Mesenchymal stem cell (in vitro differentiated cells and primary cell): ENCODE measurements at regions not wholly inside any gene's neighbourhood (a gene's known extent, or its start where the extent isn't known, plus 50 kb on each side); places are given as distances from the start of the nearest gene placed in this dataset.

Experiments
- DNase-seq: peaks from one replicate; pipeline ENCODE4 v3.0.0-alpha.2; 2013
- H2AFZ ChIP-seq: one replicate; pipeline ENCODE4 v1.6.1; 2013; ENCODE audit warnings: low read depth, mild to moderate bottlenecking, control low read depth, inconsistent platforms, low read length, moderate library complexity
- H2AK5ac ChIP-seq: 2 replicates; pipeline ENCODE4 v1.6.1; 2013; ENCODE audit warnings: low read length, moderate library complexity, mild to moderate bottlenecking, inconsistent platforms; ENCODE audit not compliant: severe bottlenecking
- H2BK120ac ChIP-seq: one replicate; pipeline ENCODE4 v1.6.1; 2013; ENCODE audit warnings: low read depth, mild to moderate bottlenecking, inconsistent platforms, low read length, moderate library complexity
- H2BK12ac ChIP-seq, 2 experiments: one replicate each; pipeline ENCODE4 v1.6.1; 2013; ENCODE audit warnings: inconsistent platforms in 2 of 2, low read length in 2 of 2, mild to moderate bottlenecking in 2 of 2, moderate library complexity in 2 of 2, control low read depth in 1 of 2
- H2BK15ac ChIP-seq: one replicate; pipeline ENCODE4 v1.6.1; 2013; ENCODE audit warnings: mild to moderate bottlenecking, low read depth, inconsistent platforms; ENCODE audit not compliant: poor library complexity, severe bottlenecking
- H2BK5ac ChIP-seq: 2 replicates; pipeline ENCODE4 v1.6.1; 2013; ENCODE audit warnings: low read depth, mild to moderate bottlenecking, low read length, control low read depth, inconsistent platforms; ENCODE audit not compliant: poor library complexity, severe bottlenecking
- H3K14ac ChIP-seq, 2 experiments: one replicate each; pipeline ENCODE4 v1.6.1; 2013; ENCODE audit warnings: inconsistent platforms in 2 of 2, low read length in 2 of 2, control low read depth in 1 of 2, mild to moderate bottlenecking in 1 of 2, moderate library complexity in 1 of 2
- H3K18ac ChIP-seq, 2 experiments: one replicate each; pipeline ENCODE4 v1.6.1; 2013; ENCODE audit warnings: inconsistent platforms in 2 of 2, low read length in 2 of 2, control low read depth in 1 of 2, low read depth in 1 of 2, mild to moderate bottlenecking in 1 of 2
- H3K23ac ChIP-seq, 2 experiments: one replicate each; pipeline ENCODE4 v1.6.1; 2013; ENCODE audit warnings: inconsistent platforms in 2 of 2, low read length in 2 of 2, mild to moderate bottlenecking in 2 of 2, moderate library complexity in 2 of 2, control low read depth in 1 of 2
- H3K27ac ChIP-seq: 2 replicates; pipeline ENCODE4 v1.5.1; 2013; ENCODE audit warnings: mild to moderate bottlenecking, moderate library complexity, low read length, control low read depth, inconsistent platforms; ENCODE audit not compliant: poor library complexity, severe bottlenecking
- H3K27me3 ChIP-seq, 2 experiments: 2 replicates each; pipeline versions ENCODE4 v1.6.1 to v1.7.0; 2013; ENCODE audit warnings: low read length in 2 of 2, mild to moderate bottlenecking in 2 of 2, moderate library complexity in 2 of 2, control low read depth in 1 of 2, inconsistent platforms in 1 of 2; ENCODE audit not compliant: control insufficient read depth in 1 of 2, insufficient read depth in 1 of 2
- H3K36me3 ChIP-seq, 2 experiments: 2 replicates each; pipeline versions ENCODE4 v1.6.1 to v1.7.0; 2013; ENCODE audit warnings: low read length in 2 of 2, control low read depth in 1 of 2, inconsistent platforms in 1 of 2, low read depth in 1 of 2, mild to moderate bottlenecking in 1 of 2; ENCODE audit not compliant: insufficient read depth in 2 of 2, control insufficient read depth in 1 of 2
- H3K4ac ChIP-seq, 2 experiments: one replicate each; pipeline ENCODE4 v1.6.1; 2013; ENCODE audit warnings: inconsistent platforms in 2 of 2, low read length in 2 of 2, mild to moderate bottlenecking in 2 of 2, moderate library complexity in 2 of 2, control low read depth in 1 of 2, low read depth in 1 of 2
- H3K4me1 ChIP-seq: 2 replicates; pipeline ENCODE4 v1.6.1; 2013; ENCODE audit warnings: low read depth, low read length, control low read depth; ENCODE audit not compliant: control insufficient read depth, insufficient read depth
- H3K4me2 ChIP-seq: 2 replicates; pipeline ENCODE4 v1.6.1; 2013; ENCODE audit warnings: low read length, mild to moderate bottlenecking, inconsistent platforms; ENCODE audit not compliant: poor library complexity, severe bottlenecking
- H3K4me3 ChIP-seq, 2 experiments: 2 replicates each; pipeline versions ENCODE4 v1.5.1 to v1.7.0; 2013; ENCODE audit warnings: low read length in 2 of 2, mild to moderate bottlenecking in 2 of 2, control low read depth in 1 of 2, low read depth in 1 of 2; ENCODE audit not compliant: insufficient read depth in 1 of 2
- H3K79me1 ChIP-seq: replicated peaks from 2 replicates; pipeline ENCODE4 v1.6.1; 2013; ENCODE audit warnings: mild to moderate bottlenecking, control low read depth, low read length, inconsistent platforms; ENCODE audit not compliant: poor library complexity, severe bottlenecking
- H3K9ac ChIP-seq: 2 replicates; pipeline ENCODE4 v1.7.0; 2013; ENCODE audit warnings: mild to moderate bottlenecking, low read length, moderate library complexity
- H3K9me3 ChIP-seq: 2 replicates; pipeline ENCODE4 v1.7.0; 2013; ENCODE audit warnings: mild to moderate bottlenecking, low read length; ENCODE audit not compliant: control insufficient read depth
- H4K8ac ChIP-seq: one replicate; pipeline ENCODE4 v1.6.1; 2013; ENCODE audit warnings: inconsistent platforms, mild to moderate bottlenecking, low read length, moderate library complexity
- H4K91ac ChIP-seq: one replicate; pipeline ENCODE4 v1.6.1; 2013; ENCODE audit warnings: mild to moderate bottlenecking, low read length, inconsistent platforms
- WGBS: methylation state at CpG from one replicate; pipeline ENCODE4 v1.1.7; 2013; ENCODE audit warnings: mixed read lengths; 5-methylcytosine and 5-hydroxymethylcytosine counted together

DNA sequence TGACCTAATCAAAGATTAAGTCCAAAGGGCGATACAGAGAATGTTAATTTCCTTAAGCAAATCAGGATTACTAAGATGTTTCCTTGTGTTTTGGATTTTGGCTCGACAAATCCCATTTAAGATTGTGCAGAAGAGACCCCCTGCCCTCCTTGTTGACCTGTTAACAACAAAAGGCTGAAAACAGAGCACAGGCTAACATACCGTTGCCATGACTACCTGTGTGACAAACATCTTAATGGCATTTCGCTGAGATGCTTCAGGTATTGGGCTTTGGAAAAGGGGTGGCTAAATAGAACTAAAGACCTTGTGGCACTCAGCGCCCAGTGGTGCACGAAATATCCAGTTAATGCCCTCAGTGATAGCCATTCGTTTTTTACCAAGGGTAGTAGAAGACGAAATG, 1532.3 kb upstream of the TMEM132C start:
- no peak overlapping the region for H3K18ac ChIP-seq
- no peaks in the 10 kb centered on the region for H3K27me3 ChIP-seq
- H2BK15ac ChIP-seq = no peak overlapping the region
- no peak for DNase-seq
- no peak overlapping the region for H2AK5ac ChIP-seq
- H4K91ac ChIP-seq = no peak overlapping the region
- no peak overlapping the region for H3K9ac ChIP-seq
- no peak overlapping the region for H4K8ac ChIP-seq
- H3K36me3 ChIP-seq = no peaks in the 10 kb centered on the region
- H2BK120ac ChIP-seq = no peak overlapping the region
- WGBS = 66% methylated on average over 8 of the region's 8 CpGs
- no peak overlapping the region for H3K27ac ChIP-seq
- H3K9me3 ChIP-seq = peaks cover 2% of the 10 kb centered on the region
- H2BK5ac ChIP-seq = no peak overlapping the region
- H3K4ac ChIP-seq = no peak overlapping the region
- no peak overlapping the region for H3K4me3 ChIP-seq
- H3K14ac ChIP-seq = no peak overlapping the region
- no peaks in the 10 kb centered on the region for H3K79me1 ChIP-seq
- no peak overlapping the region for H3K4me2 ChIP-seq
- H3K23ac ChIP-seq = no peak overlapping the region
- no peaks in the 10 kb centered on the region for H3K4me1 ChIP-seq
- H2BK12ac ChIP-seq = no peak overlapping the region
- H2AFZ ChIP-seq = no peak overlapping the region

DNA sequence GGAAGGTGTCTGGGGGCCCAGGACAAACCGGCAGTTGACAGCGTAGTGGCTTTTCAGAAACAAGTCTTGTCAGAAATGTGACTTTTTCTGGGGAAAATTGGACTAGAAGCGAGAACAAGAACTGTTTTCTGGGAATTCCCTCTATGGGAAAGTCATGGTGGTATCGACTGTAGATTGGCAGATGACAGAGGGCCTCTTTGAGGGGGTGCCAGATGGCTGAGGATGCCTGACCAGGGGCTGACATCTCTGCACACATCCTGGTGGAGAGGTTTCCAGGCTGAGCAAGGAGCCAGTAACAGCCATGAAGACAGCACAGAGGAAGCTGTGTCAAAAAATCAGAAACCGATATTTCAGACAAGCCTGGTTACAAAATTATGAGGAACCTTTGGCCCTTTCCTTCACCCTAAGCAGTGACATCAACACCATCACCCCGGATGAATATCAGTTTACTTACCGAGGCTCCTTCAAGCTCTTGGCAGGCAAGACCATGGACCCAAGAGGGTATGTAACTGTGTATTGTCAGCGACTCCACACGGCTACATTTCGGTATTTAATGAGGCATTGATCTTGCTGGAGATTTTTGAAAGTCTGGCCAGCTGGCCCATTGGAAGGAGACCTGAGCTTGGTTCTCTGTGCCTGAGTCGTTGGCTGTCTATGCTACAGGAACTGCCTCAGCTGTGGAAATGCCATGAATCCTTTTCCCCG, 1525.3 kb upstream of the TMEM132C start:
- no peak overlapping the region for H4K91ac ChIP-seq
- H3K18ac ChIP-seq = no peak overlapping the region
- H2AK5ac ChIP-seq = no peak overlapping the region
- H3K36me3 ChIP-seq = no peaks in the 10 kb centered on the region
- no peak overlapping the region for H2BK120ac ChIP-seq
- H3K23ac ChIP-seq = no peak overlapping the region
- no peak overlapping the region for H2BK12ac ChIP-seq
- no peak overlapping the region for H3K4me3 ChIP-seq
- no peaks in the 10 kb centered on the region for H3K27me3 ChIP-seq
- no peaks in the 10 kb centered on the region for H3K79me1 ChIP-seq
- H3K9ac ChIP-seq = no peak overlapping the region
- DNase-seq = no peak
- H3K4me1 ChIP-seq = no peaks in the 10 kb centered on the region
- H2AFZ ChIP-seq = no peak overlapping the region
- no peak overlapping the region for H3K27ac ChIP-seq
- no peak overlapping the region for H3K14ac ChIP-seq
- H4K8ac ChIP-seq = no peak overlapping the region
- H3K4ac ChIP-seq = no peak overlapping the region
- 74% methylated on average over 12 of the region's 12 CpGs for WGBS
- H3K4me2 ChIP-seq = no peak overlapping the region
- H3K9me3 ChIP-seq = no peaks in the 10 kb centered on the region
- H2BK5ac ChIP-seq = no peak overlapping the region
- no peak overlapping the region for H2BK15ac ChIP-seq

DNA sequence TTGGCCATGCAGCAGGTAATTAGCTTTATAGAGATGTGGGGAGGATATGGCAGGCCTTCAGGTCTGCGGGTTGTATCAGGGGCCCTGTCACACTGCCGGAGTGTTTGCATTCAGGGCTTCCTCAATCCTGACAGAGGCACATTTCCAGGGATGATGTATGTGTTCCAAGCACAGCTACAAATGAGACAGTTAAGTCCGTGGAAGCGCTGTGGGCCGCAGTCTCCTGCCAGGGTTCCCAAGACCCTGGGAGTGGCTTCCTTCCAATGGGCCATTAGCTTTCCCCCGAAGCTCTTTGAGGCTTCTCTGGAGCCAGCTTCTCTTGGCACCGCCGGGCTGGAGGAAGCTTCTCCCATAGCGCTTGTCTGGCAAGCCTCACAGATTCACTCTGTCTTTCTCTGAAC, 1524.7 kb upstream of the TMEM132C start:
- Histone ChIP-seq H2AK5ac (no peak overlapping the region), H3K14ac (no peak overlapping the region), H3K4me1 (no peaks in the 10 kb centered on the region), H3K36me3 (no peaks in the 10 kb centered on the region), H2BK5ac (no peak overlapping the region), H2BK15ac (no peak overlapping the region), H3K4me2 (no peak overlapping the region), H3K27ac (no peak overlapping the region), H2AFZ (no peak overlapping the region), H3K79me1 (no peaks in the 10 kb centered on the region), H3K23ac (no peak overlapping the region), H4K8ac (no peak overlapping the region), H3K9ac (no peak overlapping the region), H3K9me3 (no peaks in the 10 kb centered on the region), H2BK12ac (no peak overlapping the region), H3K4ac (no peak overlapping the region), H4K91ac (no peak overlapping the region), H2BK120ac (no peak overlapping the region), H3K27me3 (no peaks in the 10 kb centered on the region), H3K18ac (no peak overlapping the region), H3K4me3 (no peak overlapping the region)
- 81% methylated on average over 9 of the region's 9 CpGs for WGBS
- DNase-seq = no peak

DNA sequence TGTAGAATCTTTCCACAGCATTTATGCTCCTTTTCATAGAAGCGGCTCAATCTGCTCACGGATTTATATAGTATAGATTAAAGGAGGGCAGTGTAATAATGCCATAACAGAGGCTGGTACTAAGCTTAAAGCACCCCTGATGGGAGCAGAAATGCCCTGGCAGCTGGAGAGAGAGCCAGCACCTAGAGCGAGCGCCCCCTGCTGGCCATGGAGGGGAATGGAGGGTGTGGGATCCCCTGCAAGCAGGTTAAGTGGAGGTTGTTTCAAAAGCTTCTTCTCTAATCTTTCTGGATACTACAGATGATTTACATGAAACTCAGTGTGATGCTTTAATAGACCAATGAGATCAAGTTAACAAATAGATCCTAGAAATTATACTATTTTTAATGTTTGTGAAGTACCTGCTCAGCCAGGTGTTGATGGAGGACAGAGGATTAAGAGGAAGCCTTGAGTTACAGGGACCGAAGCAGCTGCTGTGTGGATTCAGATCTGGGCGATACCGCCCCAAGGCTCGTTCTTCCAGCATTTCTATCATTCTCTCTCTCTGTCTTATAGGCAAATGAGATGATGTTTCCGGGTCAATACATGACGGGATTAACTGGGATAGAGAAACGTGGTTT, 1519.3 kb upstream of the TMEM132C start:
- Histone ChIP-seq H2AFZ (no peak overlapping the region), H2BK15ac (no peak overlapping the region), H3K9me3 (no peaks in the 10 kb centered on the region), H3K14ac (no peak overlapping the region), H2AK5ac (no peak overlapping the region), H3K4me2 (no peak overlapping the region), H3K23ac (no peak overlapping the region), H3K79me1 (no peaks in the 10 kb centered on the region), H2BK5ac (no peak overlapping the region), H3K4ac (no peak overlapping the region), H3K27ac (no peak overlapping the region), H3K9ac (no peak overlapping the region), H4K8ac (no peak overlapping the region), H3K18ac (no peak overlapping the region), H3K36me3 (no peaks in the 10 kb centered on the region), H4K91ac (no peak overlapping the region), H3K4me1 (no peaks in the 10 kb centered on the region), H3K27me3 (no peaks in the 10 kb centered on the region), H3K4me3 (no peak overlapping the region), H2BK12ac (no peak overlapping the region), H2BK120ac (no peak overlapping the region)
- WGBS = 37% methylated on average over 8 of the region's 11 CpGs
- DNase-seq = no peak
